Gastrocnemius medialis (tissue), 4 donors: ENCODE measurements at regions not wholly inside any gene's neighbourhood (a gene's known extent, or its start where the extent isn't known, plus 50 kb on each side); places are given as distances from the start of the nearest gene placed in this dataset.

Experiments
- ATAC-seq, 2 donors: fragments of 150-250 bp; one replicate each; pipeline ENCODE4 v1.9.1; 2016
- DNase-seq, 2 donors: peaks; one replicate each; pipeline ENCODE4 v3.0.0-alpha.2; 2019
- H3K27ac ChIP-seq, 4 donors: fragments of 200-600 bp; sonication (generic); 1 replicate in 1 of 4; 2 replicates in 3 of 4; pipeline ENCODE4 v1.5.1; 2016 to 2018; ENCODE audit warnings: mild to moderate bottlenecking in 2 of 4, moderate library complexity in 1 of 4
- H3K27me3 ChIP-seq, 3 donors: fragments of 200-600 bp; sonication (generic) in 2 of 3; 1 replicate in 1 of 3; 2 replicates in 2 of 3; pipeline versions ENCODE4 v1.5.1 to v1.6.0; 2016 to 2019; ENCODE audit warnings: mild to moderate bottlenecking in 1 of 3, moderate library complexity in 1 of 3
- H3K36me3 ChIP-seq, 2 donors: fragments of 200-600 bp; sonication (generic) in 1 of 2; one replicate each; pipeline ENCODE4 v1.5.1; 2017 to 2018
- H3K4me1 ChIP-seq, 2 donors: fragments of 200-600 bp; sonication (generic) in 1 of 2; one replicate each; pipeline ENCODE4 v1.5.1; 2016 to 2017; ENCODE audit warnings: mild to moderate bottlenecking in 2 of 2
- H3K4me3 ChIP-seq, 4 donors: fragments of 200-600 bp; sonication (generic) in 3 of 4; 1 replicate in 1 of 4; 2 replicates in 3 of 4; pipeline ENCODE4 v1.5.1; 2016 to 2019; ENCODE audit warnings: mild to moderate bottlenecking in 2 of 4
- H3K9me3 ChIP-seq, 3 donors: fragments of 200-600 bp; sonication (generic) in 2 of 3; 1 replicate in 1 of 3; 2 replicates in 2 of 3; pipeline ENCODE4 v1.5.1; 2016 to 2019
- CTCF ChIP-seq, 5 experiments: fragments of 450-650 bp in 3 of 5; fragments of 200-600 bp in 2 of 5; sonication (generic) in 2 of 5; IDR thresholded peaks in 4 of 5; conservative IDR thresholded peaks in 1 of 5; 1 replicate in 4 of 5; 2 replicates in 1 of 5; pipeline ENCODE4 v1.5.1; 2016 to 2019; ENCODE audit warnings: antibody characterized with exemption in 5 of 5, mild to moderate bottlenecking in 3 of 5, moderate library complexity in 3 of 5
- POLR2A ChIP-seq, 2 donors: fragments of 450-650 bp; IDR thresholded peaks; one replicate each; pipeline ENCODE4 v1.6.1; 2017; ENCODE audit warnings: antibody characterized with exemption in 2 of 2, mild to moderate bottlenecking in 2 of 2, moderate library complexity in 2 of 2
- in situ Hi-C, 4 donors: fragments of 200-750 bp; cut with MboI; loops; one replicate each; pipeline versions ENCODE4 v1.15.0 to v1.8.0; 2017; ENCODE audit warnings: low sequenced_read_pairs in 4 of 4
- intact Hi-C: fragments of 100-400 bp; cut with DNase I; formaldehyde crosslinking; loops from one replicate; pipeline ENCODE4 v1.15.1; 2023; ENCODE audit warnings: low total_unique reads

GRCh38 chr3:27657404-27657803, 64.7 kb downstream of the EOMES start:
- Histone ChIP-seq H3K4me3 (no peak overlapping the region), H3K4me1 (no peaks in the 10 kb centered on the region), H3K9me3 (no peaks in the 10 kb centered on the region), H3K36me3 (no peaks in the 10 kb centered on the region), H3K27ac (no peak overlapping the region), H3K27me3 (no peaks in the 10 kb centered on the region)
- DNase-seq (no peak), ATAC-seq (no peak)
- in situ Hi-C loops, result no loop called here
- no peak for TF ChIP-seq CTCF (IDR thresholded peaks at IDR 0.05 in 4 of 5, conservative IDR thresholded peaks at IDR 0.05 in 1 of 5)
- no peak for TF ChIP-seq POLR2A (IDR thresholded peaks at IDR 0.05)
- intact Hi-C loops, result loop anchor here (5.0 kb wide), 1 partner anchor 345 kb away; no protein-coding TSS in a partner anchor

- ATAC-seq (no peak), DNase-seq (no peak)
- no peak for TF ChIP-seq POLR2A (IDR thresholded peaks at IDR 0.05)
- TF ChIP-seq CTCF (IDR thresholded peaks at IDR 0.05 in 4 of 5, conservative IDR thresholded peaks at IDR 0.05 in 1 of 5), result no peak
- H3K4me3 ChIP-seq, result no peak overlapping the region
- H3K36me3 ChIP-seq, result no peaks in the 10 kb centered on the region
- intact Hi-C loops (loop anchor here (5.0 kb wide), 1 partner anchor 344 kb away; no protein-coding TSS in a partner anchor), in situ Hi-C loops (no loop called here)
- no peaks in the 10 kb centered on the region for H3K4me1 ChIP-seq
- H3K27ac ChIP-seq, result no peak overlapping the region
- H3K27me3 ChIP-seq, result no peaks in the 10 kb centered on the region
- no peaks in the 10 kb centered on the region for H3K9me3 ChIP-seq
Observed at GRCh38 chr3:27656790-27657189, 65.3 kb downstream of the EOMES start.

GRCh38 chr3:27655547-27655946, 66.6 kb downstream of the EOMES start:
- in situ Hi-C loops, result no loop called here
- no peaks in the 10 kb centered on the region for H3K9me3 ChIP-seq
- no peaks in the 10 kb centered on the region for H3K4me1 ChIP-seq
- intact Hi-C loops, result loop anchor here (5.0 kb wide), 1 partner anchor 343 kb away; no protein-coding TSS in a partner anchor
- H3K36me3 ChIP-seq, result no peaks in the 10 kb centered on the region
- no peak overlapping the region for H3K27ac ChIP-seq
- H3K27me3 ChIP-seq, result no peaks in the 10 kb centered on the region
- no peak for TF ChIP-seq POLR2A (IDR thresholded peaks at IDR 0.05)
- ATAC-seq (no peak), DNase-seq (no peak)
- H3K4me3 ChIP-seq, result no peak overlapping the region

GRCh38 chr3:27653803-27654558, 68.1 kb downstream of the EOMES start:
- Histone ChIP-seq H3K27ac (no peak overlapping the region), H3K4me3 (no peak overlapping the region), H3K4me1 (no peaks in the 10 kb centered on the region), H3K9me3 (no peaks in the 10 kb centered on the region), H3K27me3 (no peaks in the 10 kb centered on the region), H3K36me3 (no peaks in the 10 kb centered on the region)
- TF ChIP-seq CTCF (IDR thresholded peaks at IDR 0.05 in 4 of 5, conservative IDR thresholded peaks at IDR 0.05 in 1 of 5) (no peak), POLR2A (IDR thresholded peaks at IDR 0.05) (no peak)
- intact Hi-C loops, result no loop called here
- in situ Hi-C loops, result no loop called here
- DNase-seq, result no peak
- ATAC-seq, result no peak

- TF ChIP-seq POLR2A (IDR thresholded peaks at IDR 0.05) (no peak), CTCF (IDR thresholded peaks at IDR 0.05 in 4 of 5, conservative IDR thresholded peaks at IDR 0.05 in 1 of 5) (no peak)
- Histone ChIP-seq H3K9me3 (no peaks in the 10 kb centered on the region), H3K36me3 (no peaks in the 10 kb centered on the region), H3K4me3 (no peak overlapping the region), H3K4me1 (no peaks in the 10 kb centered on the region), H3K27me3 (no peaks in the 10 kb centered on the region), H3K27ac (no peak overlapping the region)
- in situ Hi-C loops, result no loop called here
- no peak for DNase-seq
- no peak for ATAC-seq
- intact Hi-C loops, result no loop called here
Observed at GRCh38 chr3:27649277-27649676, 72.8 kb downstream of the EOMES start.
